OCI-LY1 (cell line): ENCODE measurements at regions not wholly inside any gene's neighbourhood (a gene's known extent, or its start where the extent isn't known, plus 50 kb on each side); places are given as distances from the start of the nearest gene placed in this dataset.

Experiments
- CTCF ChIP-seq: fragments of 200-600 bp; sonication (generic), shearing (Covaris generic); IDR thresholded peaks from 2 replicates; pipeline ENCODE4 v1.5.1; 2017; ENCODE audit warnings: mild to moderate bottlenecking, antibody characterized with exemption, low read length, moderate library complexity, mixed read lengths
- EZH2 ChIP-seq: fragments of 200-600 bp; sonication (generic), shearing (Covaris generic); IDR thresholded peaks from 2 replicates; pipeline ENCODE4 v1.8.0; 2017; ENCODE audit warnings: borderline replicate concordance, mixed run types, mild to moderate bottlenecking, antibody characterized with exemption, low read length, moderate library complexity, mixed read lengths

DNA sequence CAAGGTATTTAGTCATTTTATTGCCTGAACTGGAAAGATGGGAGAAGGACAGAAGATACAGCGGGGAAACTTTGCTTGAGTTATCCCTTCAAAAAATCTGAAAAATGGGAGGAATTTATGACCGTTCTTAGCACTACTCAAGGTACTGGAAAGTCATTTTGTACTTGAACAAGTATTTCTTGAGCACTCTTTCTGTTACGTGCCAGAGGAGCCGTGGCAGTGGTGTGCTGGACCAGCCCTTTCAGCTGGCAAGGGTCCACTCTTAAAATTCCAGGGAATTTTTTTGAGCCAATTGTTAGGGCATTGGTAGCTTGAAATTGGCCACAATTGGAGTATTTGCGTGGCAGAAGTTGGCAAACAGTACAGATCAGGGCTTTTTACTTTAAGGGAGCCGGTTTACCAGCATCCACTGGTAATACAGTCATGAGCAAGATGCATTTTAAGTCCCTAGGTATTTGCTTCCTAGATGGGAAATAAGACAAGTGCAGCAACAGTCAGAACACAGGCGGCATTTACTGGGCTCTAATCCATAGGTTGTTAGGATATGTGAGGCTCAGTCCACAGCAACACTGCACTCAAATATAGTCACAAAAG, 145.9 kb upstream of the ST8SIA2 start:
- TF ChIP-seq CTCF (no peak), EZH2 (no peak)
